GM18868 (cell line): ENCODE measurements at regions not wholly inside any gene's neighbourhood (a gene's known extent, or its start where the extent isn't known, plus 50 kb on each side); places are given as distances from the start of the nearest gene placed in this dataset.
"Not testable (repeated sequence)": the region's sequence is repeated elsewhere in the genome, so short reads cannot be mapped to it uniquely, and the experiment has no call there.

ENCODE experiments used
- ATAC-seq: cut with Tn5 transposase; IDR thresholded peaks from one replicate; pipeline ENCODE4 v1.9.1; 2021; ENCODE audit warnings: mild to moderate bottlenecking, moderate library complexity; ENCODE audit not compliant: unreplicated experiment

DNA sequence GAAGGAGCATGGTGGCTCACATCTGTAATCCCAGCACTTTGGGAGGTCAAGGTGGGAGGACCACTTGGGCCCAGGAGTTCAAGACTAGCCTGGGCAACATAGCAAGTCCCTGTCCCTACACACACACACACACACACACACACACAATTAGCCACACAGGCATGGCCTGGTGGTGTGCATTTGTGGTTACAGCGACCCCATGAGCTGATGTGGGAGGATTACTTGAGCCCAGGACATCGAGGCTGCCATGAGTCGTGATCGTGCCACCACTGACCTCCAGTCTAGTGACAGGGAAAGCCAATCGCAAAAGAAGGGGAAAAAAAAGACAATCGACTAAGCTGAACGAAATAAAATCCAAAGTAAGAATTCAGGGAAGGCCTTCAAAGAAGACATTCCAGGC is 67.9 kb downstream of the TBX3 start:
- ATAC-seq, result no peak

- ATAC-seq, result no peak
Observed at GRCh38 chr12:114614040-114614439, 69.9 kb downstream of the TBX3 start.

- no peak for ATAC-seq
Observed at GRCh38 chr12:114612062-114612461, 71.9 kb downstream of the TBX3 start.

- no peak for ATAC-seq
Observed at GRCh38 chr12:114611145-114612018, 72.6 kb downstream of the TBX3 start.

GRCh38 chr12:114608509-114608908 is 75.5 kb downstream of the TBX3 start:
- no peak for ATAC-seq

DNA sequence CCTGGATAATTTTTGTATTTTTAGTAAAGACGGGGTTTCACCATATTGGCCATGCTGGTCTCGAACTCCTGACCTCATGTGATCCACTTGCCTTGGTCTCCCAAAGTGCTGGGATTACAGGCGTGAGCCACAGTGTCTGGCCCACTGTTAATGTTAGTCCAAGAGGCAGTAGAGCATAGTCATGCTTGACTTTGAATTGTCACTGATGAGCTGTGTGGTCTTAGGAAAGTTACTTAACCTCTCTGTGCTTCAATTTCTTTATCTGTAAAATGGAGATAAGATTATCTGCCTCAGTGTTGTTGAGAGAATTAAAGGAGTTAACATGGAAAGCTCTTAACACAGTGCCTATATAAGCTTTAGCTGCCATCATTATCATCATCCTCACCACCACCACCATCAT is 78.1 kb downstream of the TBX3 start:
- ATAC-seq, result no peak

DNA sequence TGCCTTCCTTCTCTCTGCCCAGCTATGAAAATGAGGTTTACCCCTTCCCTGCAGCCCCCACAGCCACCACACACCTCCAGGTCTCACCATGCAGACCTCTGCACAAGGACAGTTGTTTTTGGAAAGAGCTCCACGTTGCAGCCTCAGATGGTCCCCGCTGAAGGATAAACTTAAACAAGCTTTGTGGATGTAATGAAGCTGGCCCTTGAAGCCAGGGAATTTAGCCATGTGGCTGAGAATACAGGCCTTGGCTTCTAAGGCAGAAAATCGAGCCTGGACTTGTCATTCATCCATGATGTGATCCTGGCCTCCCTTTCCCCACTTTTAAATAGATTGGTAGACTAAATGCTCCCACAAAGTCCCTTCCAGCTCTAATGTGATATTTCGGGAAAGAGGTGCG is 79.4 kb downstream of the TBX3 start:
- no peak for ATAC-seq

DNA sequence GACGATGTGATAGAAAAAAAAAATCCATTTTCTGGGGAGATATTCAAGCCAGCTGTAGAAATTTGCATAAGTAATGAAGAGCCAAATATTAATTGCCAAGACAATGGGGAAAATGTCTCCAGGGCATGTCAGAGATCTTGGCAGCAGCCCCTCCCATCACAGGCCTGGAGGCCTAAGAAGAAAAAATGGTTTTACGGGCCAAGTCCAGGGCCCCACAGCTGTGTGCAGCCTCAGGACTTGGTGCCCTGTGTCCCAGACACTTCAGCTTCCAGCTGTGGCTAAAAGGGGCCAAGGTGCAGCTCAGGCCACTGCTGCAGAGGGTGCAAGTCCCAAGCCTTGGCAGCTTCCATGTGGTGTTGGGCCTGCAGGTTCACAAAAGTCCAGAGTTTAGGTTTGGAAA is 83.4 kb downstream of the TBX3 start:
- ATAC-seq, result not testable (repeated sequence)

DNA sequence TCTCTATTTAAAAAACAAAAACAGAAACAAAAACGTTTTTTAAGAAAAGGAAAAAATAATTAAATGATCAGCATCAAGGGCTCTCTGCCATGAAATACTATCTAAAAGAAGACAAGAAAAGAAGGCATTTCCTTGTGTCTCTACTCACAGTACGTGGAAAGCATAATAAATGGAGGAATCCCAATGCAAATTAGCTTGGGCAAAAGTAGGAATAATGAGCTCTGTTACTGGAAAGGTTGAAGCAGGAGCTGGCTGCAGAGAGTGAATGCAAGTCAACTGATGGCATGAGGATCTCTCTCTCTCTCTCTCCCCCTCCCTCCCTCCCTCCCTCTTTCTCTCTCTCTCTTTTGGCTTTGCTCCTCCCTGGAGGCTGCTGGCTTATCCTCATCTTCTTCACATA is 85.9 kb downstream of the TBX3 start:
- ATAC-seq, result no peak

GRCh38 chr12:114592946-114593345 is 91.0 kb downstream of the TBX3 start:
- no peak for ATAC-seq

DNA sequence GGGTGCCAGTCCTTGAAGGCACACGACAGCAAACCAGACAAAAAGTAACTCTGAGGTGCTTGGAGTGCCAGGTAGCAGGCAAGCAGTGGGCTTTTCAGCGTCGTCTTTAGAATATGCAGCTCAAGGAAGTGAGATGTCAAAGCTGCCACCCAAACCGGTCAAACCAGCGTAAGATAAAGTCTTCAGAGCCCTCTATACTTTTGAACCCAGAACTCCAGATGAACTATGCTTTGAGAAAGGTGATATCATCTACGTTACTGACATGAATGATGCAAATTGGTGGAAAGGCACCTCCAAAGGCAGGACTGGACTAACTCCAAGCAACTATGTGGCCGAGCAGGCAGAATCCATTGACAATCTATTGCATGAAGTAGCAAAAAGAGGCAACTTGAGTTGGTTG is 95.9 kb downstream of the TBX3 start:
- ATAC-seq, result no peak

DNA sequence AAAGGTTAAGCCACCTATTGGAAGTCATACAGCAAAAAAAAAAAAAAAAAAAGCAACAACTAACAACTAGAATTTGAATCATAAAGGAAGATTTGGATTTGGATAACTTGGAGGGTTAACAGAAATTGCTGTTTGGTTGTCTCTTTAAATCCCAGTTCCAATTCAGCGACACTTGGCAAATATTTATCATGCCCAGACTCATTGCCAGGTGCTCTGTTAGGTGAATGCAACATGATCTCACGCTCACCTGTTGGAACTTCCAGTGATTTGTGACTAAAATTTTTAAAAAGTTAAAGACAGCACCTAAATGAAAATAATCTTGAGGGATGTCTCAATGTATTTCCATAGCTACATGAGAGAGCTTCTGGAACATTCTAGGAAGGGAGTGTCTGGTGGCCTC is 103.7 kb downstream of the TBX3 start:
- ATAC-seq, result no peak

DNA sequence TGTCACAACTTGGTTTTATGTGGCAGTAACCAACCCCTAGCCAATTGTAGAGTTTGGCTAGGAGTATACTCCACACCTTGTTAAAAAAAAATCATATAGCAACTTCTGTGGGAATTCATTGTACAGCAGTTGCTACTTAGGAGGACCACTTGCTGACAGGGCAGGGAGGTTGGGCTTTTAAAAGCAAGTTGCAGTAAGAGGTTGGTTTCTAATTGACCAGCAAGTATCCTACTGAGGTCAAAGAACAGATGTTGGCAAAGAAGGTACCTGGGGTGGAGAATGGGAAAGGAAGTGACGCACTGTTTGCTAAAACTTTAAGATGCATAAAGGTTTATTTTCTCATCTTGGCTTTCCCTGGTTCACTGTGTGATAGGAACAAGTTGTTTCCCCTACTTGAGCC is 104.6 kb downstream of the TBX3 start:
- no peak for ATAC-seq

DNA sequence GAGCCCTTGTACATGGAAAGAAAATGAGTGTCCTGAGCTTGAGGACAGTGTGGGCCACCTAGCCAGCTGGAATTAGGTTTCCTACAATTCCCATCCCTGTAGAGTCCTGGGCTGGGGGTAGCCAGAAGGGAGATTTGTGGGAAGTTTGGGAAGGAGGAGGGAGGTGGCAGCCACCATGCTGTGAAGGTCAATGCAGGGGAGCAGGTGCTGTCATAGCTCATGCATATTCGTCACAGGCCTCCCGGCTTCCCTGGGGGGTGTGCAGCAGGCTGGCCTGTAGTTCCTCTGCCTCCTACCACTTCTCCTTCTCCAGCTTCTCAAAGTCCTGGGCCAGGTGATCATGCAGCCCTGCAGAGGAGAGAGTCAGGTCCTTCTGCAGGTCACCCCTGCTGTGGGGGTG is 121.3 kb downstream of the TBX3 start:
- ATAC-seq, result no peak

DNA sequence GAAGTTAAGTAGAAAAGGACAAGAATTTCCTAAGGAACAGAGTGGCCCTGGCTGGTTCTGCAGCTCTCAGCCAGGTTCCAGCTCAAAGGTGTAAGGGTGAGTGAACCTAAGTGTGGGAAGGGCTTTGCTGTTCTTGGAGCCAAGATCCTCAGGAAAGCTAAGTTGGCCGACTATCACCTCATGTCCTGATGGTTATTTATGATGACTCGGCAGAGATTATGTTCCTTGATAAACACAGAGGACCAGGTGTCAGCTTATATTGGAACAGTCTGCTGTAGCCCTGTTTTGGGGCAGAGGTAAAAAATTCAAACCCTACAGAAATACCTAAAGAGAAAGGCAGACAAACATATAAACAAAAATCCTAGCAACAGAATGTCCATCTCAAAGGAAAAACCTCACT is 128.5 kb downstream of the TBX3 start:
- ATAC-seq, result no peak

- no peak for ATAC-seq
Observed at GRCh38 chr12:114547636-114548035, 136.3 kb downstream of the TBX3 start.

DNA sequence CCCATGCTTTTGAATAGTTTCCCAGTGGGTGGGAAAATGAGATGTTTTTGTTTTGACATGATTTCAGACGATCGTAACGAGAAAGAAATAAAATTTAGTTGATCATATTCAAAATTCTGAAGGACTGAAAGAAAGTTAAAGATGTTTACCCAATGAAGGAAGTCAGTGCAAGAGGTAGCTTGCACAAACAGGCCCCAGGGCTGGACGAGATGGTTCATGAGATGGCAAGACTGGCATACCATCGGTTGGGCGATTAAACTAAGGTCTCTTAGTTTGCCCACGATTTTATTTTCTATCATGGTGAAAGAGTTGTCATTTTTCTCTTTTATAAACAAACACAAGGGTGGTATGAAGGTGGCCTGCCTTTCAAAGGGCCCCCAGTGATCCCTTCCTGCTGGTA is 124.5 kb upstream of the TBX5 start:
- no peak for ATAC-seq

- no peak for ATAC-seq
Observed at GRCh38 chr12:114529966-114530365, 124.0 kb upstream of the TBX5 start.

GRCh38 chr12:114528766-114529165 is 122.8 kb upstream of the TBX5 start:
- ATAC-seq, result no peak

DNA sequence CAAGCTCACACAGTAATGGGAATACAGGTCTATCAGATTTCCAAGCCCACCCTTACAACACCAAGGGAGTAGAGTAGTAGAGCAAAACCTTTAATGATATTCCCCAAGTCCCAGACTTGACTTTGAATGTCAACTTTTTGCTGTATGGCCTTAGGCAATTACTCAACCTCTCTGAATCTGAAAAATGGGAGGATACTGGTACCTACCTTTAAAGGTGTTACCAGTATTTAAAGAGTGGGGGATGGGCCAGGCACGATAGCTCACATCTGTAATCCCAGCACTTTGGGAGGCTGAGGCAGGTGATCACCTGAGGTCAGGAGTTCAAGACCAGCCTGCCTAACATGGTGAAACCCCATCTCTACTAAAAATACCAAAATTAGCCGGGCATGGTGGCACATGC is 115.2 kb upstream of the TBX5 start:
- ATAC-seq, result not testable (repeated sequence)

DNA sequence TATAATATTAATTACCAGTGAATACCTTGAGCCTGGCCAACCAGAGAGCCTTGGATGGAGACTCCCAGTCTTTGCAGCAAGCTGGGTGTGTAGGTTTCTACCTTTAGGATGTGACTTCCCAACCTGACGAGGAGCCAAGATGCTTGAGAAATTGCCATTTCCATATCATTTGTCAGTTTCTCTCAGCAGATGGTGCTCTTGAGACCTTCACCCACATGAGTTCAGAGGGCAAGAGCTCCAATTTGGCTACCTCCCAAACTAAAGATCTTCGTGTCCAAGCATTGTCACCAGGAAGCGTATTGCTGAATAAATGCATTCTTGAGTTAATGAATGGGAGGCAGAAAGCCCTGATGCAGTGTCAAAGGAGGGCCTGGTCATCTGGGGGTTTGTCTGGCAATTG is 106.4 kb upstream of the TBX5 start:
- ATAC-seq, result no peak

DNA sequence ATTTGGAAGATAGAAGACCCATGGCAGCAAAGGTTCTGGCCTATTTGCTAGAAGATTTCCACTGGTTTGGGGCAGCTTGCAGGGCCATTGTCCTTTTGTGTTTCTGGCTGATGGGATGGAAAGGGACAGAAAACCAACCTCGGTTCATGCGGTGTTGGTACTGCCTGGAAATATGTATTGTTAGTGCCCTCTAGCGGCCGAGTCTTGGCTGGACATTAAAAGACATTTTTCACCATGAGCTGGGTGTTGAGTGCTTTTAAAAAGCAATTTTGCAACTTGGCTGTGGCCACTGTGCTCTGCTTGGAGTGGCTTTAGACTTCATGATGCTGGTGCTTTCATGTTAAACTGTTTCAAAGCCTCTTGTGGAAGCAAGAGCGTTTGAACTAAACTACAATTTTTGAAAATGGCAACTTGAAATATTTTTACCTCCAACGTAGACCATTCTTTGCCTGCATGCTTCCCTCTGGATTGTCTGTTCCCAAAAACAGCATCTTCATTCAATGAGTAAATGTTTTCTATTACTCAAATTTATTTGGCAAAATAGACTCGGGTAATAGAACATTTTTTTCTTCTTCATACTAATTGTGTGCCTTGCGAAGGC is 102.7 kb upstream of the TBX5 start:
- ATAC-seq, result peak; percentile 54

DNA sequence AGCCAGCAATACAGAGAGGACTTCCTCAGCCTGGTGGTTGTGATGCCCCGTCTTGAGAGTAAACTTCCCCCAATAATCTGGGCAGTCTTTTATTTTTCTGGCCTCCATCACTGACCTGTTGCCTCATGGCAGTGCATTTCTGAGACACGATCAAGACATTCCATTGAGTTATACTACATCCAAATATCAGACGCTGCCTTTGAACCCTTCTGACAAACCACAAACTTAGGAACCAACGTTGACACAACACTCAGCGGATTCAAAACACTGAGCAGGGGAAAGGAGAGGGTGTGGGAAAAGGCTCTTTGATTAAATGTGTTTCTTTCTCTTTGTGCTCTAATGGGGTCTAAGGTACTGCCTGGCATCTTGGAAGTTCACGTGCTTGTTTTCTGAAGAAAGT is 100.7 kb upstream of the TBX5 start:
- ATAC-seq, result no peak
